HepG2 (cell line): ENCODE measurements at regions not wholly inside any gene's neighbourhood (a gene's known extent, or its start where the extent isn't known, plus 50 kb on each side); places are given as distances from the start of the nearest gene placed in this dataset.

Experiments used
- ATAC-seq: fragments of 200-7000 bp; cut with Tn5 transposase; 3 replicates; pipeline ENCODE4 v1.9.1; 2020; ENCODE audit warnings: mild to moderate bottlenecking, moderate library complexity
- BruUV-seq: library from RNA; stranded (reverse); fragments of 400-500 nt; replicated peaks from 2 replicates; lab custom pipeline; 2021; lab: Mats Ljungman, UMichigan
- CTCF ChIA-PET: fragments of 300-600 bp; formaldehyde crosslinking; extraction: SDS; loops from one replicate; lab custom pipeline; 2021; ENCODE audit warnings: low total read pairs, inconsistent platforms, low intra/inter-chr PET ratio; lab: Yijun Ruan, JAX
- POLR2A ChIA-PET: fragments of 350-600 bp; sonication (Branson Sonifier 250); formaldehyde crosslinking; loops from one replicate; lab custom pipeline; 2020; ENCODE audit warnings: antibody characterized with exemption, inconsistent platforms; lab: Yijun Ruan, JAX
- DNase-seq: peaks from one replicate; pipeline ENCODE4 v3.0.0-alpha.2; 2015; ENCODE audit warnings: low spot score
- FAIRE-seq: peaks from 3 replicates; lab custom pipeline; 2011; peaks lifted over from hg19 to GRCh38; lab: Jason Lieb, UNC
- H2AFZ ChIP-seq: one replicate; pipeline ENCODE4 v1.6.1; 2011; ENCODE audit warnings: low read length, inconsistent platforms
- H3K27ac ChIP-seq: fragments of 300-600 bp; 3 replicates; pipeline ENCODE4 v1.8.0; 2011; ENCODE audit warnings: mixed run types, mild to moderate bottlenecking, mixed read lengths, low read length, inconsistent platforms; ENCODE audit not compliant: insufficient read depth; ENCODE audit errors: extremely low read length
- H3K27me3 ChIP-seq, 2 experiments: fragments of 200-600 bp in 1 of 2; 2 replicates in 1 of 2; 3 replicates in 1 of 2; pipeline versions ENCODE4 v1.6.0 to v1.8.0; 2011; ENCODE audit warnings: low read length in 2 of 2, mild to moderate bottlenecking in 2 of 2, moderate library complexity in 2 of 2, inconsistent platforms in 1 of 2; ENCODE audit not compliant: insufficient read depth in 2 of 2, control insufficient read depth in 1 of 2
- H3K36me3 ChIP-seq, 2 experiments: fragments of 200-600 bp in 1 of 2; replicated peaks in 1 of 2; 2 replicates in 1 of 2; 3 replicates in 1 of 2; pipeline versions ENCODE4 v1.5.1 to v1.8.0; 2011; ENCODE audit warnings: low read length in 2 of 2, inconsistent platforms in 1 of 2; ENCODE audit not compliant: insufficient read depth in 2 of 2, control insufficient read depth in 1 of 2
- H3K4me1 ChIP-seq: 2 replicates; pipeline ENCODE4 v1.5.1; 2012; ENCODE audit warnings: low read length, inconsistent platforms; ENCODE audit not compliant: insufficient read depth
- H3K4me2 ChIP-seq: 2 replicates; pipeline ENCODE4 v1.6.0; 2011; ENCODE audit warnings: low read depth, low read length, inconsistent platforms
- H3K4me3 ChIP-seq, 3 experiments: fragments of 200-600 bp in 1 of 3; sonication (generic), shearing (Covaris generic) in 1 of 3; replicated peaks in 1 of 3; 2 replicates each; pipeline ENCODE4 v1.5.1; 2011 to 2016; ENCODE audit warnings: low read length in 3 of 3, inconsistent platforms in 2 of 3, low read depth in 2 of 3, mild to moderate bottlenecking in 2 of 3, control low read depth in 1 of 3, mixed read lengths in 1 of 3; ENCODE audit not compliant: insufficient read depth in 1 of 3
- H3K79me2 ChIP-seq: one replicate; pipeline ENCODE4 v1.6.1; 2011; ENCODE audit warnings: low read length, inconsistent platforms; ENCODE audit not compliant: insufficient read depth
- H3K9ac ChIP-seq: 2 replicates; pipeline ENCODE4 v1.6.0; 2011; ENCODE audit warnings: mild to moderate bottlenecking, low read depth, low read length, inconsistent platforms; ENCODE audit not compliant: insufficient read depth
- H3K9me3 ChIP-seq: 2 replicates; pipeline ENCODE4 v1.5.1; 2012; ENCODE audit warnings: mild to moderate bottlenecking, low read length
- H4K20me1 ChIP-seq: 2 replicates; pipeline ENCODE4 v1.6.0; 2011; ENCODE audit warnings: inconsistent platforms, mild to moderate bottlenecking, low read length, moderate library complexity; ENCODE audit not compliant: insufficient read depth
- ATRX ChIP-seq: sonication (generic); formaldehyde crosslinking; IDR thresholded peaks from 2 replicates; pipeline ENCODE4 v1.4.0; 2020; ENCODE audit warnings: missing genetic modification reagents, borderline replicate concordance
- BRD4 ChIP-seq: sonication (generic); formaldehyde crosslinking; IDR thresholded peaks from 2 replicates; pipeline ENCODE4 v1.4.0; 2020; ENCODE audit warnings: missing genetic modification reagents
- DBP ChIP-seq: sonication (generic); formaldehyde crosslinking; IDR thresholded peaks from 2 replicates; pipeline ENCODE4 v1.4.0; 2020; ENCODE audit warnings: missing genetic modification reagents; ENCODE audit errors: not compliant biosample characterization
- DZIP1 ChIP-seq: sonication (generic); formaldehyde crosslinking; IDR thresholded peaks from 2 replicates; pipeline ENCODE4 v1.5.0; 2020; ENCODE audit warnings: mild to moderate bottlenecking, missing genetic modification reagents
- MED13 ChIP-seq: sonication (generic); formaldehyde crosslinking; IDR thresholded peaks from 2 replicates; pipeline ENCODE4 v1.5.0; 2020; ENCODE audit warnings: missing genetic modification reagents
- NFKBIZ ChIP-seq: IDR thresholded peaks from 2 replicates; pipeline ENCODE4 v1.6.1; 2018; ENCODE audit warnings: missing genetic modification reagents, missing compliant biosample characterization
- PATZ1 ChIP-seq: sonication (generic); formaldehyde crosslinking; IDR thresholded peaks from 2 replicates; pipeline ENCODE4 v1.4.0; 2020; ENCODE audit warnings: missing genetic modification reagents
- REST ChIP-seq, 2 experiments: IDR thresholded peaks; 2 replicates each; pipeline ENCODE4 v1.6.1; 2011 to 2012; ENCODE audit warnings: low read length in 2 of 2, borderline replicate concordance in 1 of 2, low read depth in 1 of 2, mild to moderate bottlenecking in 1 of 2, moderate library complexity in 1 of 2
- SOX6 ChIP-seq, 2 experiments: fragments of 450-650 bp in 1 of 2; sonication (generic) in 1 of 2; formaldehyde crosslinking in 1 of 2; IDR thresholded peaks; 2 replicates each; pipeline versions ENCODE4 v1.4.0 to v1.6.1; 2017 to 2020; ENCODE audit warnings: antibody characterized with exemption in 1 of 2, mild to moderate bottlenecking in 1 of 2, missing genetic modification reagents in 1 of 2
- TGIF2 ChIP-seq: IDR thresholded peaks from 2 replicates; pipeline ENCODE4 v1.6.1; 2016; ENCODE audit warnings: control low read depth, missing compliant biosample characterization
- U2AF1 ChIP-seq: fragments of 200-400 bp; formaldehyde crosslinking; optimal IDR thresholded peaks from 2 replicates; pipeline ENCODE3; 2017; ENCODE audit warnings: mild to moderate bottlenecking, low read depth, low read length
- ZNF234 ChIP-seq: sonication (generic); formaldehyde crosslinking; conservative IDR thresholded peaks from 2 replicates; pipeline ENCODE4 v1.5.1; 2020; ENCODE audit warnings: mild to moderate bottlenecking, missing genetic modification reagents
- ZNF431 ChIP-seq: sonication (generic); formaldehyde crosslinking; IDR thresholded peaks from 2 replicates; pipeline ENCODE4 v1.9.0; 2022; ENCODE audit warnings: missing genetic modification reagents, low read depth, mild to moderate bottlenecking, borderline replicate concordance
- ZNF615 ChIP-seq: sonication (generic); formaldehyde crosslinking; IDR thresholded peaks from 2 replicates; pipeline ENCODE4 v1.5.0; 2020; ENCODE audit warnings: mild to moderate bottlenecking, missing genetic modification reagents, borderline replicate concordance
- ZNF782 ChIP-seq: sonication (generic); formaldehyde crosslinking; IDR thresholded peaks from 2 replicates; pipeline ENCODE4 v1.4.0; 2020; ENCODE audit warnings: missing genetic modification reagents, mild to moderate bottlenecking, borderline replicate concordance
- WGBS: methylation state at CpG from one replicate; pipeline ENCODE4 v1.1.6; 2017; ENCODE audit warnings: low lambda C conversion rate; 5-methylcytosine and 5-hydroxymethylcytosine counted together
- in situ Hi-C: cut with HindIII; loops from 2 replicates; pipeline ENCODE4 v1.10.0; 2017; ENCODE audit warnings: low pct_unique_long_range_greater_than_20kb; ENCODE audit not compliant: extremely low pct_ligation_motif_present
- intact Hi-C: fragments of 100-400 bp; cut with micrococcal nuclease; formaldehyde crosslinking; loops from one replicate; pipeline ENCODE4 v1.10.0; 2022; ENCODE audit not compliant: unreplicated experiment

- TF ChIP-seq DBP (CRISPR knock-in tag) (no peak), TGIF2 (CRISPR knock-in tag) (no peak), ZNF782 (CRISPR knock-in tag) (no peak), PATZ1 (CRISPR knock-in tag) (no peak), ZNF431 (CRISPR knock-in tag) (no peak), ZNF234 (CRISPR knock-in tag) (no peak)
- TF ChIP-seq, all 625 proteins: peak for 0
These were observed 181.7 kb downstream of the OR4C45 start (continued) for GRCh38 chr11:50214376-50214775.

GRCh38 chr11:50220651-50221050 lies 188.0 kb downstream of the OR4C45 start:
- Histone ChIP-seq H3K4me3 (no peak overlapping the region), H3K27me3 (no peaks in the 10 kb centered on the region), H3K79me2 (no peaks in the 10 kb centered on the region), H2AFZ (no peak overlapping the region), H4K20me1 (no peaks in the 10 kb centered on the region), H3K9ac (no peak overlapping the region), H3K36me3 (no peaks in the 10 kb centered on the region), H3K4me2 (no peak overlapping the region), H3K9me3 (peaks cover 30% of the 10 kb centered on the region), H3K4me1 (no peaks in the 10 kb centered on the region), H3K27ac (no peak overlapping the region)
- 7% methylated on average over 5 of the region's 5 CpGs for WGBS
- ChIA-PET POLR2A (no interaction called here), CTCF (no interaction called here)
- ATAC-seq = no peak
- intact Hi-C loops = no loop called here
- DNase-seq = no peak
- in situ Hi-C loops = no loop called here
- FAIRE-seq = no peak
- BruUV-seq = no TSS peak
- TF ChIP-seq SOX6 (IDR thresholded peaks at IDR 0.05) (no peak), SOX6 (CRISPR knock-in tag; IDR thresholded peaks at IDR 0.05) (no peak), U2AF1 (no peak), ATRX (CRISPR knock-in tag) (no peak), ZNF615 (CRISPR knock-in tag) (no peak), NFKBIZ (CRISPR knock-in tag) (no peak), MED13 (CRISPR knock-in tag) (no peak), REST (IDR thresholded peaks at IDR 0.05; ENCODE audit: borderline replicate concordance in 1 of 2, low read depth in 1 of 2, low read length in 2 of 2) (no peak), BRD4 (CRISPR knock-in tag) (no peak), DZIP1 (CRISPR knock-in tag) (no peak)
